ENCODE measurements at regions not wholly inside any gene's neighbourhood (a gene's known extent, or its start where the extent isn't known, plus 50 kb on each side); places are given as distances from the start of the nearest gene placed in this dataset.

GRCh38 chr18:49673281-49673680 is 111.4 kb downstream of the LIPG start:
- H3K9me3 ChIP-seq = no peaks in the 10 kb centered on the region
- H3K27me3 ChIP-seq = peaks cover 0 to 19% (median 3%) of the 10 kb centered on the region in 9 donors
- no peaks in the 10 kb centered on the region for H3K36me3 ChIP-seq
- no peak overlapping the region for H3K4me3 ChIP-seq
- TF ChIP-seq POLR2A (IDR thresholded peaks at IDR 0.05) = no peak
- TF ChIP-seq CTCF (IDR thresholded peaks at IDR 0.05) = no peak
- H3K27ac ChIP-seq = no peak overlapping the region
- H3K4me1 ChIP-seq = peaks cover 0 to 11% (median 0%) of the 10 kb centered on the region in 12 donors
- intact Hi-C loops (cut with DNase I) = no loop called here
- WGBS, 4 donors = 50 to 65% (median 55%) methylated on average over 5 of the region's 5 CpGs
- ATAC-seq (no peak), DNase-seq (no peak)

- intact Hi-C loops (cut with DNase I) = no loop called here
- H3K4me3 ChIP-seq = no peak overlapping the region
- peaks cover 0 to 23% (median 3%) of the 10 kb centered on the region in 9 donors for H3K27me3 ChIP-seq
- no peak overlapping the region for H3K27ac ChIP-seq
- DNase-seq (no peak), ATAC-seq (no peak)
- WGBS, 4 donors = 87 to 95% (median 89%) methylated on average over 1 of the region's 1 CpG
- no peak for TF ChIP-seq CTCF (IDR thresholded peaks at IDR 0.05)
- no peak for TF ChIP-seq POLR2A (IDR thresholded peaks at IDR 0.05)
- H3K9me3 ChIP-seq = no peaks in the 10 kb centered on the region
- peaks cover 0 to 15% (median 0%) of the 10 kb centered on the region in 12 donors for H3K4me1 ChIP-seq
- H3K36me3 ChIP-seq = no peaks in the 10 kb centered on the region
Observed at GRCh38 chr18:49672853-49673252, 111.0 kb downstream of the LIPG start.

- DNase-seq (no peak), ATAC-seq (no peak)
- H3K27me3 ChIP-seq = peaks cover 0 to 34% (median 3%) of the 10 kb centered on the region in 9 donors
- H3K4me1 ChIP-seq = peaks cover 0 to 21% (median under 1%) of the 10 kb centered on the region in 12 donors
- H3K9me3 ChIP-seq = no peaks in the 10 kb centered on the region
- intact Hi-C loops (cut with DNase I) = no loop called here
- TF ChIP-seq POLR2A (IDR thresholded peaks at IDR 0.05) (no peak), CTCF (IDR thresholded peaks at IDR 0.05) (no peak)
- H3K4me3 ChIP-seq = no peak overlapping the region
- H3K27ac ChIP-seq = peak overlapping the region in 5 of 12 donors; percentile 41 to 79 (median 52)
- H3K36me3 ChIP-seq = no peaks in the 10 kb centered on the region
- WGBS, 4 donors = 69 to 80% (median 79%) methylated on average over 5 of the region's 5 CpGs
Observed at GRCh38 chr18:49669403-49669802, 107.5 kb downstream of the LIPG start.

GRCh38 chr18:49668574-49669275 is 106.9 kb downstream of the LIPG start:
- Histone ChIP-seq H3K4me1 (peaks cover 0 to 28% (median 6%) of the 10 kb centered on the region in 12 donors), H3K4me3 (no peak overlapping the region), H3K9me3 (no peaks in the 10 kb centered on the region), H3K36me3 (no peaks in the 10 kb centered on the region), H3K27me3 (peaks cover 0 to 34% (median 3%) of the 10 kb centered on the region in 9 donors), H3K27ac (peak overlapping the region in 11 of 12 donors; percentile 4 to 79 (median 55))
- TF ChIP-seq POLR2A (IDR thresholded peaks at IDR 0.05) = no peak
- no peak for TF ChIP-seq CTCF (IDR thresholded peaks at IDR 0.05)
- peak; percentile 66 to 90 (median 85) for ATAC-seq
- peak; percentile 55 to 77 (median 60) for DNase-seq
- WGBS, 4 donors = 22 to 28% (median 25%) methylated on average over 8 of the region's 8 CpGs
- intact Hi-C loops (cut with DNase I) = no loop called here
